ENCODE measurements at regions not wholly inside any gene's neighbourhood (a gene's known extent, or its start where the extent isn't known, plus 50 kb on each side); places are given as distances from the start of the nearest gene placed in this dataset.

GRCh38 chr12:62995097-62995496 lies 60.1 kb upstream of the PPM1H start:
- no peak for DNase-seq (ENCODE audit: low spot score)

GRCh38 chr12:62986844-62987243 lies 51.9 kb upstream of the PPM1H start:
- DNase-seq (ENCODE audit: low spot score): no peak
